ENCODE measurements at regions not wholly inside any gene's neighbourhood (a gene's known extent, or its start where the extent isn't known, plus 50 kb on each side); places are given as distances from the start of the nearest gene placed in this dataset.

DNA sequence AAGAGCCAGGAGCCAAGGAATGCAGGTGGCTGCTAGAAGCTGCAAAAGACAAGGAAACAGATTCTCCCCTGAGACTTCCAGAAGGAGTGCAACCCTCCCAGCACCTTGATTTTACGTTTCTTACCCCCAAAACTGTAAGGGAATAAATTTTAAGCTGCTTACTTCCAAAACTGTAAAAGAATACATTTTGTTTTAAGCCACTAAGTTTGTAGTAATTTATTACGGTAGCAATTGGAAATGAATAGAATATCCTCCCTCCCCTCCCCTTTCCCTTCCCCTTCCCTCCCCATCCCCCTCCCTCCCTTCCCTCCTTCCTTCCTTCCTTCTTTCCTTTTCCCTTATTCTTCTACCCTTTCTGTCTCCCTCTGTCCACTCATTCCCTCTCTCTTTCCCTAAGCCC is 203.7 kb upstream of the CFAP20DC start:
- H2AFZ ChIP-seq (ENCODE audit: low read depth, low read length) = no peak overlapping the region
- H3K79me2 ChIP-seq (replicated peaks; ENCODE audit: insufficient read depth, low read length) = no peaks in the 10 kb centered on the region
- no peak overlapping the region for H3K4me3 ChIP-seq (ENCODE audit: low read length)
- H4K20me1 ChIP-seq (ENCODE audit: insufficient read depth) = no peaks in the 10 kb centered on the region
- no peaks in the 10 kb centered on the region for H3F3A ChIP-seq (ENCODE audit: insufficient read depth, low read length, poor library complexity, severe bottlenecking)
- no peak for TF ChIP-seq POLR2AphosphoS5 (IDR thresholded peaks at IDR 0.05)
- TF ChIP-seq TAF1 (IDR thresholded peaks at IDR 0.05; ENCODE audit: low read depth) = no peak
- TF ChIP-seq, protein P1, sequence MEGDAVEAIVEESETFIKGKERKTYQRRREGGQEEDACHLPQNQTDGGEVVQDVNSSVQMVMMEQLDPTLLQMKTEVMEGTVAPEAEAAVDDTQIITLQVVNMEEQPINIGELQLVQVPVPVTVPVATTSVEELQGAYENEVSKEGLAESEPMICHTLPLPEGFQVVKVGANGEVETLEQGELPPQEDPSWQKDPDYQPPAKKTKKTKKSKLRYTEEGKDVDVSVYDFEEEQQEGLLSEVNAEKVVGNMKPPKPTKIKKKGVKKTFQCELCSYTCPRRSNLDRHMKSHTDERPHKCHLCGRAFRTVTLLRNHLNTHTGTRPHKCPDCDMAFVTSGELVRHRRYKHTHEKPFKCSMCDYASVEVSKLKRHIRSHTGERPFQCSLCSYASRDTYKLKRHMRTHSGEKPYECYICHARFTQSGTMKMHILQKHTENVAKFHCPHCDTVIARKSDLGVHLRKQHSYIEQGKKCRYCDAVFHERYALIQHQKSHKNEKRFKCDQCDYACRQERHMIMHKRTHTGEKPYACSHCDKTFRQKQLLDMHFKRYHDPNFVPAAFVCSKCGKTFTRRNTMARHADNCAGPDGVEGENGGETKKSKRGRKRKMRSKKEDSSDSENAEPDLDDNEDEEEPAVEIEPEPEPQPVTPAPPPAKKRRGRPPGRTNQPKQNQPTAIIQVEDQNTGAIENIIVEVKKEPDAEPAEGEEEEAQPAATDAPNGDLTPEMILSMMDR (IDR thresholded peaks at IDR 0.05; ENCODE audit: poor library complexity, severe bottlenecking) = no peak
- TF ChIP-seq, protein P2, sequence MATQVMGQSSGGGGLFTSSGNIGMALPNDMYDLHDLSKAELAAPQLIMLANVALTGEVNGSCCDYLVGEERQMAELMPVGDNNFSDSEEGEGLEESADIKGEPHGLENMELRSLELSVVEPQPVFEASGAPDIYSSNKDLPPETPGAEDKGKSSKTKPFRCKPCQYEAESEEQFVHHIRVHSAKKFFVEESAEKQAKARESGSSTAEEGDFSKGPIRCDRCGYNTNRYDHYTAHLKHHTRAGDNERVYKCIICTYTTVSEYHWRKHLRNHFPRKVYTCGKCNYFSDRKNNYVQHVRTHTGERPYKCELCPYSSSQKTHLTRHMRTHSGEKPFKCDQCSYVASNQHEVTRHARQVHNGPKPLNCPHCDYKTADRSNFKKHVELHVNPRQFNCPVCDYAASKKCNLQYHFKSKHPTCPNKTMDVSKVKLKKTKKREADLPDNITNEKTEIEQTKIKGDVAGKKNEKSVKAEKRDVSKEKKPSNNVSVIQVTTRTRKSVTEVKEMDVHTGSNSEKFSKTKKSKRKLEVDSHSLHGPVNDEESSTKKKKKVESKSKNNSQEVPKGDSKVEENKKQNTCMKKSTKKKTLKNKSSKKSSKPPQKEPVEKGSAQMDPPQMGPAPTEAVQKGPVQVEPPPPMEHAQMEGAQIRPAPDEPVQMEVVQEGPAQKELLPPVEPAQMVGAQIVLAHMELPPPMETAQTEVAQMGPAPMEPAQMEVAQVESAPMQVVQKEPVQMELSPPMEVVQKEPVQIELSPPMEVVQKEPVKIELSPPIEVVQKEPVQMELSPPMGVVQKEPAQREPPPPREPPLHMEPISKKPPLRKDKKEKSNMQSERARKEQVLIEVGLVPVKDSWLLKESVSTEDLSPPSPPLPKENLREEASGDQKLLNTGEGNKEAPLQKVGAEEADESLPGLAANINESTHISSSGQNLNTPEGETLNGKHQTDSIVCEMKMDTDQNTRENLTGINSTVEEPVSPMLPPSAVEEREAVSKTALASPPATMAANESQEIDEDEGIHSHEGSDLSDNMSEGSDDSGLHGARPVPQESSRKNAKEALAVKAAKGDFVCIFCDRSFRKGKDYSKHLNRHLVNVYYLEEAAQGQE (IDR thresholded peaks at IDR 0.05; ENCODE audit: borderline replicate concordance) = no peak
- TF ChIP-seq MXI1 (conservative IDR thresholded peaks at IDR 0.05; ENCODE audit: poor library complexity, severe bottlenecking) = no peak
- no peak for TF ChIP-seq EZH2 (IDR thresholded peaks at IDR 0.05; ENCODE audit: borderline replicate concordance, insufficient read depth, low read length, poor library complexity, severe bottlenecking)
- no peak for TF ChIP-seq RAD21 (conservative IDR thresholded peaks at IDR 0.05)
- no peak for TF ChIP-seq EP300 (conservative IDR thresholded peaks at IDR 0.05; ENCODE audit: poor library complexity, severe bottlenecking)
- no peak for TF ChIP-seq SMC3 (conservative IDR thresholded peaks at IDR 0.05; ENCODE audit: poor library complexity)
- no peaks in the 10 kb centered on the region for H3K9me2 ChIP-seq (ENCODE audit: insufficient read depth, low read length)
- H3K9ac ChIP-seq (ENCODE audit: low read length) = no peak overlapping the region
- H3K36me3 ChIP-seq (ENCODE audit: insufficient read depth, low read length) = no peaks in the 10 kb centered on the region
- H3K27ac ChIP-seq (ENCODE audit: low read length) = no peak overlapping the region
- H3K9me3 ChIP-seq (ENCODE audit: low read length) = no peaks in the 10 kb centered on the region
- H3K4me2 ChIP-seq (ENCODE audit: low read length) = no peak overlapping the region
- H3K27me3 ChIP-seq (ENCODE audit: insufficient read depth, low read depth, low read length) = no peaks in the 10 kb centered on the region

DNA sequence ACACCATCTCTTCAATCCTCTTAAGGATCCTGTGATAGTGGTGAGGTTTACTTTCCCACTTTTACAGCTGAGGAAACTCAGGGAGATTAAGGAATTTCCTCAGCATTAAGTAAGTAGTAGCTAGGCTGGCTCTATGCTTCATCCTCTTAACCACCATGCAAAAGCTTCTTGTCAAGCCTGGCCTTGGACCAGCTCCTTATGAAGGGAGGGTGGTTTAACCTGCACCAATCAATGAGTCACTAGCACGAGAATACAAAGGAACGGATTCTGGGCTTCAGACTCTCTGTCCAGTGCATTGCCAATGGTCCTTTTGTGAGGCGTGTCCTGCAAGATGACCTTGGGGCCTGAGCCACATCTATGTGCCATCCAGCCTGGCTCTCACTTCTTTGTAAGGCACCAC is 202.0 kb upstream of the CFAP20DC start:
- Histone ChIP-seq H3K4me3 (ENCODE audit: low read length) (no peak overlapping the region), H2AFZ (ENCODE audit: low read depth, low read length) (no peak overlapping the region), H3K4me2 (ENCODE audit: low read length) (no peak overlapping the region), H3K27me3 (ENCODE audit: insufficient read depth, low read depth, low read length) (no peaks in the 10 kb centered on the region), H3K36me3 (ENCODE audit: insufficient read depth, low read length) (no peaks in the 10 kb centered on the region), H3K9me3 (ENCODE audit: low read length) (no peaks in the 10 kb centered on the region), H3K27ac (ENCODE audit: low read length) (no peak overlapping the region), H3K9ac (ENCODE audit: low read length) (no peak overlapping the region), H3K79me2 (replicated peaks; ENCODE audit: insufficient read depth, low read length) (no peaks in the 10 kb centered on the region), H4K20me1 (ENCODE audit: insufficient read depth) (no peaks in the 10 kb centered on the region), H3K9me2 (ENCODE audit: insufficient read depth, low read length) (no peaks in the 10 kb centered on the region), H3F3A (ENCODE audit: insufficient read depth, low read length, poor library complexity, severe bottlenecking) (no peaks in the 10 kb centered on the region)
- TF ChIP-seq SMC3 (conservative IDR thresholded peaks at IDR 0.05; ENCODE audit: poor library complexity) = no peak
- no peak for TF ChIP-seq RAD21 (conservative IDR thresholded peaks at IDR 0.05)
- no peak for TF ChIP-seq MXI1 (conservative IDR thresholded peaks at IDR 0.05; ENCODE audit: poor library complexity, severe bottlenecking)
- TF ChIP-seq EP300 (conservative IDR thresholded peaks at IDR 0.05; ENCODE audit: poor library complexity, severe bottlenecking) = no peak
- no peak for TF ChIP-seq POLR2AphosphoS5 (IDR thresholded peaks at IDR 0.05)
- TF ChIP-seq TAF1 (IDR thresholded peaks at IDR 0.05; ENCODE audit: low read depth) = no peak
- TF ChIP-seq, protein P2 (IDR thresholded peaks at IDR 0.05; ENCODE audit: borderline replicate concordance) = no peak
- TF ChIP-seq EZH2 (IDR thresholded peaks at IDR 0.05; ENCODE audit: borderline replicate concordance, insufficient read depth, low read length, poor library complexity, severe bottlenecking) = no peak
- TF ChIP-seq, protein P1 (IDR thresholded peaks at IDR 0.05; ENCODE audit: poor library complexity, severe bottlenecking) = no peak

Data from neural cell (in vitro differentiated cells).